ENCODE measurements at regions not wholly inside any gene's neighbourhood (a gene's known extent, or its start where the extent isn't known, plus 50 kb on each side); places are given as distances from the start of the nearest gene placed in this dataset.

DNA sequence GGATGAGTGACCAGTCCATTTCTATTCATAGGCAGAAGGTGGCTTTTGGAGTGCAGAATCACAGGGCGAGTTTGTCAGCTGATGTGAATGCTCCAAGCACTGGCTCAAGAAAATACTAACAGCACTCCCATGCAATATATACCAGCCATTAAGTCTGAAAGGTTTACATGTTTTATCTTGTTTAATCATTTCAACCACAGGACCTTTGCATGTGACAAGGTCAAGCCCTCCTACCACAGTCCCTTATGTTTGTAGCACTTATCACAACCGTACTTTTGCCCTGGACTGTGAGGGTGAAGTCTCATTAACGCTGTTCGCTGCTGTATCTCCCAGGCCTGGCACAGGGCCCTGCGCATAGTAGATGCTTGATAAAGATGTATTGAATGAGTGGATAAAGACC, 99.3 kb upstream of the PMEPA1 start:
- no peak for DNase-seq (ENCODE audit: low read depth)
- no peak overlapping the region for H3K4me3 ChIP-seq (ENCODE audit: low read depth, low read length)
- no peak for TF ChIP-seq MYC (IDR thresholded peaks at IDR 0.05; ENCODE audit: low read depth, low read length)
- no peak for TF ChIP-seq POLR2A (IDR thresholded peaks at IDR 0.05; ENCODE audit: extremely low read depth, insufficient read length)
- TF ChIP-seq, protein P1, sequence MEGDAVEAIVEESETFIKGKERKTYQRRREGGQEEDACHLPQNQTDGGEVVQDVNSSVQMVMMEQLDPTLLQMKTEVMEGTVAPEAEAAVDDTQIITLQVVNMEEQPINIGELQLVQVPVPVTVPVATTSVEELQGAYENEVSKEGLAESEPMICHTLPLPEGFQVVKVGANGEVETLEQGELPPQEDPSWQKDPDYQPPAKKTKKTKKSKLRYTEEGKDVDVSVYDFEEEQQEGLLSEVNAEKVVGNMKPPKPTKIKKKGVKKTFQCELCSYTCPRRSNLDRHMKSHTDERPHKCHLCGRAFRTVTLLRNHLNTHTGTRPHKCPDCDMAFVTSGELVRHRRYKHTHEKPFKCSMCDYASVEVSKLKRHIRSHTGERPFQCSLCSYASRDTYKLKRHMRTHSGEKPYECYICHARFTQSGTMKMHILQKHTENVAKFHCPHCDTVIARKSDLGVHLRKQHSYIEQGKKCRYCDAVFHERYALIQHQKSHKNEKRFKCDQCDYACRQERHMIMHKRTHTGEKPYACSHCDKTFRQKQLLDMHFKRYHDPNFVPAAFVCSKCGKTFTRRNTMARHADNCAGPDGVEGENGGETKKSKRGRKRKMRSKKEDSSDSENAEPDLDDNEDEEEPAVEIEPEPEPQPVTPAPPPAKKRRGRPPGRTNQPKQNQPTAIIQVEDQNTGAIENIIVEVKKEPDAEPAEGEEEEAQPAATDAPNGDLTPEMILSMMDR (IDR thresholded peaks at IDR 0.05; ENCODE audit: low read depth, low read length) = no peak
- TF ChIP-seq MAX (IDR thresholded peaks at IDR 0.05; ENCODE audit: low read depth, low read length) = no peak

DNA sequence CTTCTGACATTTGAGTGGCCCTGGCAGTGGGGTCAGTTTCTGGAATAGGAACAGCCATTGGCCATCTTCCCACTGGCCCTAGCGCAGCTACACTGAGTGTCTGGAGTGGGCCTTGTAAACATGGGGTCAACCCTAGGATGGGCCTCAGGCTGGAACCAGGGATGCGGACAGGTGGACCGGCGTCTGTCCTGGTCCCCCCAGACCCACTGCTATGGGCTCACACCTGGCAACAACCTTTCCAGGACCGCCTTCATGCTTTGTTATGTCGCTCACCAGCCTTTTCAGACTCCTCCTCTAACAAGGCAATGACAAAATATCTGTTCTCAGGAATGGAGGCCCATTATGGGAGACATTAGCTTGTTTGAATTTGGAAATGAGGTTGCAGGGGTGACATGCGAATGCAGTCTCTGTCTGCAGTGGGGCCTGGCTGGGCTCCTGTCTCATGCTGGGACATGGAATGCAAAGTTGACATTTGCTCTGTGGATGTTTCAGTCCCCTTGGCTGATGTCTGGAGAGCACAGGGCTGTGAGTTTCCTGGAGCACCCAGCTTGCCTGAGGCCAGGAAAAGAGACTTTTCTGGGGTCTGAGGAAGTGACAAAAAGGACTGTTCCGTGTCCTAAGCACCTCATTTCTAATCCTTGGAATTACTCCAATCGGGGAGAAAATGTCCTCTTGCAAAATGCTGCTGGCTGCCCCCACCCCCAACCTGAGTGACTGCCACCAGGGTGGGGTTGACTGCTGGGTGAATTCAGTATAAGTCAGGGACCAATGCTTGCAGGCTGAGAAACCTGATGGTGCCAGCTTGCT, 98.7 kb upstream of the PMEPA1 start:
- TF ChIP-seq MAX (IDR thresholded peaks at IDR 0.05; ENCODE audit: low read depth, low read length) (no peak), POLR2A (IDR thresholded peaks at IDR 0.05; ENCODE audit: extremely low read depth, insufficient read length) (no peak), MYC (IDR thresholded peaks at IDR 0.05; ENCODE audit: low read depth, low read length) (no peak)
- TF ChIP-seq, protein P1 (IDR thresholded peaks at IDR 0.05; ENCODE audit: low read depth, low read length) = no peak
- no peak for DNase-seq (ENCODE audit: low read depth)
- H3K4me3 ChIP-seq (ENCODE audit: low read depth, low read length) = no peak overlapping the region

DNA sequence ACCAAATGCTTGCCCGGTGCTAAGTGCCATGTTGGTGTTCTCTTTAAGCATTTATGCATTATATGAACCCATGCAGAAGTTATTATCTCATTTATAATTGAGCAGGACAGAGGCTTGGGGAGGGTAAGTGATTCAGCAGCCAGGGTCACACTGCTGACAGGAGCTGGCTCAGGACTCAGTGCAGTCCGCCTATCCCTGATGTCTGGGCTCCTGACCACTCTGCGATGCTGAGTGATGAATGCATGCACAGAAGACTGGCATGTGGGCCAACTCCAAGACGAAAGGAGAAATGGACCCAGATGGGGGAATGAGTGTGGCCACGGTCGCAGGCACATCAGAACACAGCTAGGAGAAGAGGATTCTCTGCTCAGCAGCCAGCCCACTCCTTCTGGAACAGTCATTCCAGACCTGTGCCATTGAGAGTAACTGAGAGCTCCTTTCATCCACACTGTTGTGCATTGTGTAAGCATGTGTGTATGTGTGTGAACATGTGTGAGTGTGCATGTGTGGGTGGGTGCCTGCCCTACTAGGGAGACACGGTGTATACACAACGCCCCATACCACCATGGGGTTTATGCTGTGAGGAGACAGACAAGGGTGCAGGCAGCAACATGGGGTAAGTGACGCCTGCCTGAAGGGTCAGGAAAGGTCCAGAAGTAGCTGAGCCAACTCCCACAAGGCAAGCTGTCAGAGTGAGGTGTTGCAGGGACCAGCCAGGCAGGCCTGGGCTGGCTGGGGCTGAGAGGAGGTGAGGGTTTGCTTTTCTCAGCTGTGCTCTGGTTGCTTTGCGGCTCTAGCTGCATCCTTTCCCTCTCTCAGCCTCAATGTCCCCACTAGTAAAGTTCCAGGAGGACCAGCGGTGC, 97.8 kb upstream of the PMEPA1 start:
- H3K4me3 ChIP-seq (ENCODE audit: low read depth, low read length) = no peak overlapping the region
- TF ChIP-seq POLR2A (IDR thresholded peaks at IDR 0.05; ENCODE audit: extremely low read depth, insufficient read length) = no peak
- TF ChIP-seq MAX (IDR thresholded peaks at IDR 0.05; ENCODE audit: low read depth, low read length) = no peak
- no peak for DNase-seq (ENCODE audit: low read depth)

- DNase-seq (ENCODE audit: low read depth) = no peak
- no peak for TF ChIP-seq MAX (IDR thresholded peaks at IDR 0.05; ENCODE audit: low read depth, low read length)
- no peak for TF ChIP-seq POLR2A (IDR thresholded peaks at IDR 0.05; ENCODE audit: extremely low read depth, insufficient read length)
- TF ChIP-seq, protein P1 (IDR thresholded peaks at IDR 0.05; ENCODE audit: low read depth, low read length) = no peak
- no peak for TF ChIP-seq MYC (IDR thresholded peaks at IDR 0.05; ENCODE audit: low read depth, low read length)
- no peak overlapping the region for H3K4me3 ChIP-seq (ENCODE audit: low read depth, low read length)
These were observed 97.2 kb upstream of the PMEPA1 start for GRCh38 chr20:57806975-57807374.

DNA sequence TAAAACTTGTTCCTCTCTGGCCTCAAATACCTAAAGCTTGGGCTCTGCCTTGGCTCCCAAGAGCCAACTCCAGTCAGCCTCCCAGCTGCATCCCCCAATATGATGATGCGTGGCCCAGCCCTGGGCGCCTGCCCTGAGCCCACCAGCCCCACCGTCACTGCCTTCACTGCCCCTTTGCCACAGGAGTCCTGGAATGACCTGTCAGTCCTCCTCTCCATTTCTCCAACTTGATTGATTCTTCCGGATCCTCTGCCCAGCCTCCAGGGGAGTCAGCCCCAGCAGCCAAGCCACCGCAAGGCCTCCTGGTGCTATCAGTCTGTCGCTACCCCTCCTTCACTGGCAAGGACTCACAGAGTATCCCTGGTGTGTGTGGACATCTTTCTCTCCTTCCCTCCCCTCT, 96.7 kb upstream of the PMEPA1 start:
- DNase-seq (ENCODE audit: low read depth) = no peak
- no peak for TF ChIP-seq POLR2A (IDR thresholded peaks at IDR 0.05; ENCODE audit: extremely low read depth, insufficient read length)
- no peak for TF ChIP-seq MYC (IDR thresholded peaks at IDR 0.05; ENCODE audit: low read depth, low read length)
- TF ChIP-seq, protein P1 (IDR thresholded peaks at IDR 0.05; ENCODE audit: low read depth, low read length) = no peak
- TF ChIP-seq MAX (IDR thresholded peaks at IDR 0.05; ENCODE audit: low read depth, low read length) = no peak
- no peak overlapping the region for H3K4me3 ChIP-seq (ENCODE audit: low read depth, low read length)

DNA sequence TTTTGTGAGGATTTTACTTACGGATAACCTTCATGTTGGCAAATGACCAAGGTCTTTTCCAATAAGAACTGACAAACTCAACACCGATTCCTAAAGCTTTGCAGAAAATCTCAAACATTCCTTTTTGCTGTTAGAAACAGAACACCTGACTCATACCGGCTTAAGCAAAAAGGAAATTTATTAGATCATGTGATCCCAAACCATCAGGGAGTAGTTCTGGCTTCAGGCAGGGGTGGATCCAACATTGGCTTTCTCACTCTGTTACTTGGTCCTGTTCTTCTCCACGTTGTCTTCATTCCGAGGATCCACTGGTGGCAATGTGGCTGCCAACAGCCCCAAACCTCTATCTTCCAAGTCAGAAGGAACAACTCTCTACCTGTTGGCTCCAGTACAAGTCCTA, 95.9 kb upstream of the PMEPA1 start:
- TF ChIP-seq, protein P1 (IDR thresholded peaks at IDR 0.05; ENCODE audit: low read depth, low read length) = no peak
- TF ChIP-seq POLR2A (IDR thresholded peaks at IDR 0.05; ENCODE audit: extremely low read depth, insufficient read length) (no peak), MAX (IDR thresholded peaks at IDR 0.05; ENCODE audit: low read depth, low read length) (no peak), MYC (IDR thresholded peaks at IDR 0.05; ENCODE audit: low read depth, low read length) (no peak)
- no peak overlapping the region for H3K4me3 ChIP-seq (ENCODE audit: low read depth, low read length)
- DNase-seq (ENCODE audit: low read depth) = no peak

All from NB4 (cell line).